Breast epithelium (tissue), 3 donors: ENCODE measurements at regions not wholly inside any gene's neighbourhood (a gene's known extent, or its start where the extent isn't known, plus 50 kb on each side); places are given as distances from the start of the nearest gene placed in this dataset.

Experiments used
- CTCF ChIP-seq, 3 donors: fragments of 450-650 bp; IDR thresholded peaks; one replicate each; pipeline ENCODE4 v1.5.1; 2016 to 2017; ENCODE audit warnings: antibody characterized with exemption in 3 of 3, mild to moderate bottlenecking in 3 of 3, moderate library complexity in 3 of 3
- POLR2A ChIP-seq: fragments of 450-650 bp; IDR thresholded peaks from one replicate; pipeline ENCODE4 v1.6.1; 2016; ENCODE audit warnings: antibody characterized with exemption, mild to moderate bottlenecking, moderate library complexity

GRCh38 chr7:32218741-32219288, 148.6 kb upstream of the PDE1C start:
- TF ChIP-seq CTCF (IDR thresholded peaks at IDR 0.05) (no peak), POLR2A (no peak)
